Activated B cell treated with CpG ODN at 0.5 μM for 24 hours (primary cell): ENCODE measurements at regions not wholly inside any gene's neighbourhood (a gene's known extent, or its start where the extent isn't known, plus 50 kb on each side); places are given as distances from the start of the nearest gene placed in this dataset.

Experiments used
- ATAC-seq: fragments of 200-7000 bp; cut with Tn5 transposase; one replicate; pipeline ENCODE4 v1.10.0; 2021; ENCODE audit warnings: low read depth, mild to moderate bottlenecking, moderate library complexity
- CTCF ChIA-PET: fragments of 350-600 bp; sonication (Branson Sonifier 250); formaldehyde crosslinking; loops from one replicate; lab custom pipeline; 2021; ENCODE audit warnings: antibody characterized with exemption; lab: Charles Lee
- POLR2A ChIA-PET: fragments of 350-600 bp; sonication (Branson Sonifier 250); formaldehyde crosslinking; loops from one replicate; lab custom pipeline; 2021; ENCODE audit warnings: antibody characterized with exemption; lab: Charles Lee
- DNase-seq: peaks from one replicate; pipeline ENCODE4 v3.0.0; 2022
- H3K27ac Mint-ChIP-seq: one replicate; pipeline ENCODE4 v1.8.0; 2020; ENCODE audit warnings: mixed read lengths
- H3K27me3 Mint-ChIP-seq: one replicate; pipeline ENCODE4 v1.8.0; 2021; ENCODE audit warnings: mixed read lengths
- H3K36me3 Mint-ChIP-seq: one replicate; pipeline ENCODE4 v1.8.0; 2021; ENCODE audit warnings: low read depth, mixed read lengths
- H3K4me1 Mint-ChIP-seq: one replicate; pipeline ENCODE4 v1.8.0; 2021; ENCODE audit warnings: mixed read lengths
- H3K4me3 Mint-ChIP-seq: one replicate; pipeline ENCODE4 v1.8.0; 2020; ENCODE audit warnings: mild to moderate bottlenecking, mixed read lengths
- H3K9me3 Mint-ChIP-seq: one replicate; pipeline ENCODE4 v1.8.0; 2020; ENCODE audit warnings: mixed read lengths
- CTCF ChIP-seq: fragments of 200-600 bp; IDR thresholded peaks from one replicate; pipeline ENCODE4 v1.8.0; 2022; ENCODE audit warnings: antibody characterized with exemption, mild to moderate bottlenecking
- intact Hi-C: fragments of 100-400 bp; cut with micrococcal nuclease; formaldehyde crosslinking; loops from one replicate; pipeline ENCODE4 v1.15.1; 2024

GRCh38 chr14:101503431-101504095, 57.7 kb upstream of the DIO3 start:
- no peaks in the 10 kb centered on the region for H3K36me3 Mint-ChIP-seq
- ATAC-seq: no peak
- no peak overlapping the region for H3K4me3 Mint-ChIP-seq
- no peaks in the 10 kb centered on the region for H3K9me3 Mint-ChIP-seq
- intact Hi-C loops: no loop called here
- peaks cover 2% of the 10 kb centered on the region for H3K27me3 Mint-ChIP-seq
- CTCF ChIA-PET: no interaction called here
- DNase-seq: peak; percentile 3
- no peak overlapping the region for H3K27ac Mint-ChIP-seq
- POLR2A ChIA-PET: no interaction called here
- no peaks in the 10 kb centered on the region for H3K4me1 Mint-ChIP-seq
- no peak for TF ChIP-seq CTCF

- CTCF ChIA-PET: no interaction called here
- POLR2A ChIA-PET: no interaction called here
- intact Hi-C loops: no loop called here
- DNase-seq (peak; percentile 12), ATAC-seq (no peak)
- Mint-ChIP-seq H3K27ac (no peak overlapping the region), H3K4me1 (no peaks in the 10 kb centered on the region), H3K9me3 (no peaks in the 10 kb centered on the region), H3K4me3 (no peak overlapping the region), H3K27me3 (peaks cover 2% of the 10 kb centered on the region), H3K36me3 (no peaks in the 10 kb centered on the region)
- no peak for TF ChIP-seq CTCF
These were observed 57.0 kb upstream of the DIO3 start for GRCh38 chr14:101504096-101504948.

GRCh38 chr14:101505236-101505970, 55.9 kb upstream of the DIO3 start:
- no peak for TF ChIP-seq CTCF
- DNase-seq (peak; percentile 2), ATAC-seq (no peak)
- Mint-ChIP-seq H3K9me3 (no peaks in the 10 kb centered on the region), H3K4me3 (no peak overlapping the region), H3K27ac (no peak overlapping the region), H3K36me3 (no peaks in the 10 kb centered on the region), H3K27me3 (no peaks in the 10 kb centered on the region), H3K4me1 (no peaks in the 10 kb centered on the region)
- intact Hi-C loops: no loop called here
- POLR2A ChIA-PET: no interaction called here
- CTCF ChIA-PET: no interaction called here

- intact Hi-C loops: no loop called here
- H3K36me3 Mint-ChIP-seq: no peaks in the 10 kb centered on the region
- no peak overlapping the region for H3K4me3 Mint-ChIP-seq
- H3K9me3 Mint-ChIP-seq: no peaks in the 10 kb centered on the region
- ChIA-PET CTCF (no interaction called here), POLR2A (no interaction called here)
- no peak overlapping the region for H3K27ac Mint-ChIP-seq
- ATAC-seq (no peak), DNase-seq (no peak)
- H3K4me1 Mint-ChIP-seq: no peaks in the 10 kb centered on the region
- H3K27me3 Mint-ChIP-seq: no peaks in the 10 kb centered on the region
- TF ChIP-seq CTCF: no peak
These were observed 54.9 kb upstream of the DIO3 start for GRCh38 chr14:101506211-101506925.
